ENCODE measurements at regions not wholly inside any gene's neighbourhood (a gene's known extent, or its start where the extent isn't known, plus 50 kb on each side); places are given as distances from the start of the nearest gene placed in this dataset.

DNA sequence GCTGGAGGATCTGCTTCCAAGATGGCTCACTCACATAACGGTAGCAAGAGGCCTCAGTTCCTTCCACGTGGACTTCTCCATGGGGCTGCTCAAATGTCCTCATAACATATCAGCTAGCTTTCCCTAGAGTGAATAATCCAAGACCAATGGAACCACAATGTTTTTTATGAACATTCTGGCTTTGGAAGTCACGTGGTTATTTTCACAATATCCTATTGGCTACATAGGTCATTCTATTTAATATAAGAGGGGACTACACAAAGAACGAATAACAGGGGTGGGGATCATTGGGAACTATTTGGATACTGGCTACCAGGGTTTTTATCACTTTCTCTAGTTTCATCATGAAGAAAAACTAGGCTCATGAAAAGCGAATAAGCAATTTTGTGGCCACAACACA, 81.4 kb downstream of the ZNF622 start:
- TF ChIP-seq, protein P1, sequence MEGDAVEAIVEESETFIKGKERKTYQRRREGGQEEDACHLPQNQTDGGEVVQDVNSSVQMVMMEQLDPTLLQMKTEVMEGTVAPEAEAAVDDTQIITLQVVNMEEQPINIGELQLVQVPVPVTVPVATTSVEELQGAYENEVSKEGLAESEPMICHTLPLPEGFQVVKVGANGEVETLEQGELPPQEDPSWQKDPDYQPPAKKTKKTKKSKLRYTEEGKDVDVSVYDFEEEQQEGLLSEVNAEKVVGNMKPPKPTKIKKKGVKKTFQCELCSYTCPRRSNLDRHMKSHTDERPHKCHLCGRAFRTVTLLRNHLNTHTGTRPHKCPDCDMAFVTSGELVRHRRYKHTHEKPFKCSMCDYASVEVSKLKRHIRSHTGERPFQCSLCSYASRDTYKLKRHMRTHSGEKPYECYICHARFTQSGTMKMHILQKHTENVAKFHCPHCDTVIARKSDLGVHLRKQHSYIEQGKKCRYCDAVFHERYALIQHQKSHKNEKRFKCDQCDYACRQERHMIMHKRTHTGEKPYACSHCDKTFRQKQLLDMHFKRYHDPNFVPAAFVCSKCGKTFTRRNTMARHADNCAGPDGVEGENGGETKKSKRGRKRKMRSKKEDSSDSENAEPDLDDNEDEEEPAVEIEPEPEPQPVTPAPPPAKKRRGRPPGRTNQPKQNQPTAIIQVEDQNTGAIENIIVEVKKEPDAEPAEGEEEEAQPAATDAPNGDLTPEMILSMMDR (IDR thresholded peaks at IDR 0.05): no peak
- TF ChIP-seq NR1H2 (CRISPR knock-in tag; IDR thresholded peaks at IDR 0.05) (no peak), CREM (CRISPR knock-in tag; IDR thresholded peaks at IDR 0.05) (no peak), FOXJ3 (CRISPR knock-in tag; IDR thresholded peaks at IDR 0.05; ENCODE audit: borderline replicate concordance) (no peak), JUN (CRISPR knock-in tag; IDR thresholded peaks at IDR 0.05) (no peak), ZNF423 (CRISPR knock-in tag; IDR thresholded peaks at IDR 0.05) (no peak)
- TF ChIP-seq, protein P2, sequence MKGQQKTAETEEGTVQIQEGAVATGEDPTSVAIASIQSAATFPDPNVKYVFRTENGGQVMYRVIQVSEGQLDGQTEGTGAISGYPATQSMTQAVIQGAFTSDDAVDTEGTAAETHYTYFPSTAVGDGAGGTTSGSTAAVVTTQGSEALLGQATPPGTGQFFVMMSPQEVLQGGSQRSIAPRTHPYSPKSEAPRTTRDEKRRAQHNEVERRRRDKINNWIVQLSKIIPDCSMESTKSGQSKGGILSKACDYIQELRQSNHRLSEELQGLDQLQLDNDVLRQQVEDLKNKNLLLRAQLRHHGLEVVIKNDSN (CRISPR knock-in tag; IDR thresholded peaks at IDR 0.05): no peak

All from WTC11 (cell line).